H1 (cell line): ENCODE measurements at regions not wholly inside any gene's neighbourhood (a gene's known extent, or its start where the extent isn't known, plus 50 kb on each side); places are given as distances from the start of the nearest gene placed in this dataset.

Experiments used
- BCL11A ChIP-seq, 2 experiments: IDR thresholded peaks; one replicate each; pipeline ENCODE4 v1.6.1; 2011; ENCODE audit warnings: low read depth in 2 of 2, low read length in 2 of 2, mild to moderate bottlenecking in 2 of 2
- CTCF ChIP-seq, 3 experiments: IDR thresholded peaks; 1 replicate in 2 of 3; 2 replicates in 1 of 3; pipeline versions ENCODE4 v1.5.1 to v1.6.1; 2011; ENCODE audit warnings: low read length in 3 of 3, mild to moderate bottlenecking in 3 of 3, inconsistent platforms in 2 of 3, low read depth in 1 of 3, moderate library complexity in 1 of 3; ENCODE audit not compliant: insufficient read depth in 1 of 3; ENCODE audit errors: control extremely low read depth in 1 of 3
- EZH2 ChIP-seq: fragments of 200-600 bp; sonication (generic); IDR thresholded peaks from 2 replicates; pipeline ENCODE4 v1.7.1; 2012; ENCODE audit warnings: low read depth, mild to moderate bottlenecking, moderate library complexity, low read length, inconsistent platforms; ENCODE audit not compliant: severe bottlenecking
- POLR2A ChIP-seq, 2 experiments: IDR thresholded peaks; 1 replicate in 1 of 2; 2 replicates in 1 of 2; pipeline ENCODE4 v1.6.1; 2011; ENCODE audit warnings: low read depth in 2 of 2, low read length in 2 of 2, mild to moderate bottlenecking in 2 of 2; ENCODE audit errors: control extremely low read depth in 1 of 2
- POLR2AphosphoS5 ChIP-seq: IDR thresholded peaks from 2 replicates; pipeline ENCODE4 v1.6.1; 2011; ENCODE audit warnings: low read depth, low read length
- TAF1 ChIP-seq: IDR thresholded peaks from 2 replicates; pipeline ENCODE4 v1.6.1; 2011; ENCODE audit warnings: mild to moderate bottlenecking, low read depth, low read length

- no peak for TF ChIP-seq BCL11A (IDR thresholded peaks at IDR 0.05; ENCODE audit: low read depth in 2 of 2, low read length in 2 of 2)
- no peak for TF ChIP-seq POLR2AphosphoS5
- TF ChIP-seq CTCF (IDR thresholded peaks at IDR 0.05; ENCODE audit: control extremely low read depth in 1 of 3, insufficient read depth in 1 of 3, low read depth in 1 of 3, low read length in 3 of 3): no peak
- no peak for TF ChIP-seq EZH2
- TF ChIP-seq TAF1: no peak
- TF ChIP-seq POLR2A (IDR thresholded peaks at IDR 0.05; ENCODE audit: control extremely low read depth in 1 of 2, low read depth in 2 of 2, low read length in 2 of 2): no peak
These were observed 947.0 kb downstream of the GALC start for GRCh38 chr14:87045956-87046355.
